GM12892 (cell line): ENCODE measurements at regions not wholly inside any gene's neighbourhood (a gene's known extent, or its start where the extent isn't known, plus 50 kb on each side); places are given as distances from the start of the nearest gene placed in this dataset.
"Not testable (repeated sequence)": the region's sequence is repeated elsewhere in the genome, so short reads cannot be mapped to it uniquely, and the experiment has no call there.

ENCODE experiments used
- POLR2A ChIP-seq: IDR thresholded peaks from 2 replicates; pipeline ENCODE4 v1.6.1; 2011; ENCODE audit warnings: low read depth, low read length, control low read depth
- POLR2AphosphoS5 ChIP-seq: IDR thresholded peaks from 2 replicates; pipeline ENCODE4 v1.6.1; 2011; ENCODE audit warnings: low read depth, low read length, control low read depth
- TAF1 ChIP-seq: IDR thresholded peaks from 2 replicates; pipeline ENCODE4 v1.6.1; 2011; ENCODE audit warnings: low read depth, mild to moderate bottlenecking, control low read depth, low read length, borderline replicate concordance

DNA sequence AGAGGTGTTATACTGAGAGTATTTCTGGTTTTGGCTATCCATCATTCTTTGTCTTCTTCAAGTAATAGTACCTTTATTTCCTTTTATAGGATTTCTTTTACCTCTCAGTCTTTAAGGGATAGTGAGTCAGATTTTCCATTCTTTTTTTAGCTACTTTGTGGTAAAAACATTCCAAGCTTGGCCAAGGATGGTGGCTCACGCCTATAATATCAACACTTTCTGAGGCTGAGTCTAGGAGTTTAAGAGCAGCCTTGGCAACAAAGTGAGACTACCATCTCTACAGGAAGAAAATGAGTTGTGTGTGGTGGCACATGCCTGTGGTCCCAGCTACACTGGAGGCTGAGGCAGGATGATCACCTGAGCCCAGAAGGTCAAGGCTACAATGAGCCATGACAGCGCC is 840.6 kb downstream of the NAP1L3 start:
- TF ChIP-seq POLR2A, POLR2AphosphoS5, TAF1: not testable (repeated sequence)
